Right lung (tissue), 2 donors: ENCODE measurements at regions not wholly inside any gene's neighbourhood (a gene's known extent, or its start where the extent isn't known, plus 50 kb on each side); places are given as distances from the start of the nearest gene placed in this dataset.
"Not testable (repeated sequence)": the region's sequence is repeated elsewhere in the genome, so short reads cannot be mapped to it uniquely, and the experiment has no call there.

ENCODE experiments used
- DNase-seq, 2 donors: peaks; one replicate each; pipeline ENCODE4 v3.0.0-alpha.2; 2013

- no peak for DNase-seq
These were observed 253.1 kb upstream of the BTG1 start for GRCh38 chr12:92398565-92399309.

- DNase-seq: no peak
These were observed 251.1 kb upstream of the BTG1 start for GRCh38 chr12:92396647-92397252.

GRCh38 chr12:92395322-92395721 is 249.7 kb upstream of the BTG1 start:
- DNase-seq: no peak

GRCh38 chr12:92394895-92395294 is 249.2 kb upstream of the BTG1 start:
- DNase-seq: no peak

- no peak for DNase-seq
These were observed 247.9 kb upstream of the BTG1 start for GRCh38 chr12:92393504-92393903.

GRCh38 chr12:92391726-92392125 is 246.1 kb upstream of the BTG1 start:
- not testable (repeated sequence) for DNase-seq

GRCh38 chr12:92389466-92389865 is 243.8 kb upstream of the BTG1 start:
- DNase-seq: no peak

GRCh38 chr12:92385296-92385695 is 239.7 kb upstream of the BTG1 start:
- no peak for DNase-seq

- DNase-seq: no peak
These were observed 238.9 kb upstream of the BTG1 start for GRCh38 chr12:92384571-92384970.

GRCh38 chr12:92382383-92382878 is 236.8 kb upstream of the BTG1 start:
- DNase-seq: no peak

- DNase-seq: no peak
These were observed 236.2 kb upstream of the BTG1 start for GRCh38 chr12:92381856-92382255.

GRCh38 chr12:92378682-92379479 is 233.2 kb upstream of the BTG1 start:
- no peak for DNase-seq

- not testable (repeated sequence) for DNase-seq
These were observed 229.9 kb upstream of the BTG1 start for GRCh38 chr12:92375504-92375903.

GRCh38 chr12:92370828-92371227 is 225.2 kb upstream of the BTG1 start:
- DNase-seq: no peak

GRCh38 chr12:92369636-92370035 is 224.0 kb upstream of the BTG1 start:
- no peak for DNase-seq

GRCh38 chr12:92369056-92369455 is 223.4 kb upstream of the BTG1 start:
- no peak for DNase-seq

- no peak for DNase-seq
These were observed 220.2 kb upstream of the BTG1 start for GRCh38 chr12:92365836-92366235.

- DNase-seq: no peak
These were observed 219.7 kb upstream of the BTG1 start for GRCh38 chr12:92365333-92365732.

GRCh38 chr12:92363295-92364146 is 217.9 kb upstream of the BTG1 start:
- DNase-seq: peak; percentile 27 to 49

GRCh38 chr12:92362785-92363184 is 217.1 kb upstream of the BTG1 start:
- no peak for DNase-seq

- DNase-seq: no peak
These were observed 216.5 kb upstream of the BTG1 start for GRCh38 chr12:92362126-92362525.

GRCh38 chr12:92360543-92360942 is 214.9 kb upstream of the BTG1 start:
- no peak for DNase-seq
